HG03139 (cell line): ENCODE measurements at regions not wholly inside any gene's neighbourhood (a gene's known extent, or its start where the extent isn't known, plus 50 kb on each side); places are given as distances from the start of the nearest gene placed in this dataset.
"Not testable (repeated sequence)": the region's sequence is repeated elsewhere in the genome, so short reads cannot be mapped to it uniquely, and the experiment has no call there.

Experiments used
- ATAC-seq: cut with Tn5 transposase; IDR thresholded peaks from one replicate; pipeline ENCODE4 v1.9.1; 2021; ENCODE audit not compliant: unreplicated experiment

GRCh38 chr1:188665477-188665876 lies 1812.2 kb downstream of the BRINP3 start:
- ATAC-seq: no peak

GRCh38 chr1:188668083-188668482 lies 1809.6 kb downstream of the BRINP3 start:
- ATAC-seq: no peak

GRCh38 chr1:188669728-188670382 lies 1807.8 kb downstream of the BRINP3 start:
- no peak for ATAC-seq

GRCh38 chr1:188670837-188671236 lies 1806.8 kb downstream of the BRINP3 start:
- no peak for ATAC-seq

GRCh38 chr1:188672153-188672552 lies 1805.5 kb downstream of the BRINP3 start:
- no peak for ATAC-seq

- ATAC-seq: no peak
Observed at GRCh38 chr1:188689542-188689941, 1788.1 kb downstream of the BRINP3 start.

GRCh38 chr1:188700116-188700515 lies 1777.5 kb downstream of the BRINP3 start:
- no peak for ATAC-seq

- no peak for ATAC-seq
Observed at GRCh38 chr1:188706742-188707141, 1770.9 kb downstream of the BRINP3 start.

- ATAC-seq: no peak
Observed at GRCh38 chr1:188708795-188709535, 1768.7 kb downstream of the BRINP3 start.

GRCh38 chr1:188715566-188715965 lies 1762.1 kb downstream of the BRINP3 start:
- no peak for ATAC-seq

- ATAC-seq: no peak
Observed at GRCh38 chr1:188719735-188720134, 1757.9 kb downstream of the BRINP3 start.

GRCh38 chr1:188723332-188724020 lies 1754.2 kb downstream of the BRINP3 start:
- no peak for ATAC-seq

GRCh38 chr1:188729039-188729438 lies 1748.6 kb downstream of the BRINP3 start:
- no peak for ATAC-seq

GRCh38 chr1:188735567-188735966 lies 1742.1 kb downstream of the BRINP3 start:
- ATAC-seq: no peak

GRCh38 chr1:188749275-188749674 lies 1728.4 kb downstream of the BRINP3 start:
- not testable (repeated sequence) for ATAC-seq

GRCh38 chr1:188752027-188752426 lies 1725.6 kb downstream of the BRINP3 start:
- not testable (repeated sequence) for ATAC-seq

GRCh38 chr1:188757747-188758146 lies 1719.9 kb downstream of the BRINP3 start:
- ATAC-seq: not testable (repeated sequence)

- ATAC-seq: no peak
Observed at GRCh38 chr1:188761226-188761625, 1716.4 kb downstream of the BRINP3 start.

GRCh38 chr1:188762166-188762743 lies 1715.4 kb downstream of the BRINP3 start:
- no peak for ATAC-seq

GRCh38 chr1:188763541-188763940 lies 1714.1 kb downstream of the BRINP3 start:
- no peak for ATAC-seq

- no peak for ATAC-seq
Observed at GRCh38 chr1:188769181-188769580, 1708.5 kb downstream of the BRINP3 start.

- no peak for ATAC-seq
Observed at GRCh38 chr1:188769936-188770335, 1707.7 kb downstream of the BRINP3 start.
